GM12891 (cell line): ENCODE measurements at regions not wholly inside any gene's neighbourhood (a gene's known extent, or its start where the extent isn't known, plus 50 kb on each side); places are given as distances from the start of the nearest gene placed in this dataset.

Source experiments
- POLR2A ChIP-seq: IDR thresholded peaks from 2 replicates; pipeline ENCODE4 v1.6.1; 2011; ENCODE audit warnings: low read depth, low read length, control low read depth
- SPI1 ChIP-seq: IDR thresholded peaks from 2 replicates; pipeline ENCODE4 v1.6.1; 2011; ENCODE audit warnings: low read depth, low read length, control low read depth
- TAF1 ChIP-seq: IDR thresholded peaks from 2 replicates; pipeline ENCODE4 v1.6.1; 2011; ENCODE audit warnings: low read depth, low read length, control low read depth

GRCh38 chr5:7094626-7095025 lies 301.3 kb upstream of the ADCY2 start:
- no peak for TF ChIP-seq POLR2A
- TF ChIP-seq SPI1 = no peak
- TF ChIP-seq TAF1 = no peak
